ENCODE measurements at regions not wholly inside any gene's neighbourhood (a gene's known extent, or its start where the extent isn't known, plus 50 kb on each side); places are given as distances from the start of the nearest gene placed in this dataset.

GRCh38 chr4:156710365-156711192 is 261.0 kb downstream of the PDGFC start:
- in situ Hi-C loops (cut with MboI; ENCODE audit: low sequenced_read_pairs, unreplicated experiment), result no loop called here
- TF ChIP-seq CTCF (IDR thresholded peaks at IDR 0.05; ENCODE audit: borderline replicate concordance, control extremely low read depth, extremely low read depth, insufficient read depth, missing control alignments), result no peak
- no peak for DNase-seq (ENCODE audit: low spot score)

DNA sequence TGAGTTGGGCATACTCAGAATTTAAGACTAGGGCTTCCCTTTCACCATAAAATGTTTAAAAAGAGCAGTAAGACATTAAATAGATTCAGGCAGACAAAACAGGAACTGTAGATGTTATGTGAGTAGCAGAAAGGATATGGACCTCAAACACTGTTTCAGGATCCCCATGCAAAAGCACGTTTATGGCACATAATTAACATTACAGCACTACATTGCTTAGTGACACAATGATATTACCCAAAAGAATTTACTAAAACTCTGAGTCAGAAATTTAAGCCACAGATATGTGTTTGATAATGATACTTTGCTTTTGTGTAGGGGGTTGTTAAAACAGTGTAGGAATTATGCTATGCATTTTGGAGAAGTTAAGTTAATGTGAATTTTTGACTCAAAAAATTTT is 266.3 kb downstream of the PDGFC start:
- DNase-seq (ENCODE audit: low spot score), result no peak
- TF ChIP-seq CTCF (IDR thresholded peaks at IDR 0.05; ENCODE audit: borderline replicate concordance, control extremely low read depth, extremely low read depth, insufficient read depth, missing control alignments), result no peak
- in situ Hi-C loops (cut with MboI; ENCODE audit: low sequenced_read_pairs, unreplicated experiment), result no loop called here

GRCh38 chr4:156695163-156695562 is 276.4 kb downstream of the PDGFC start:
- no peak for DNase-seq (ENCODE audit: low spot score)
- in situ Hi-C loops (cut with MboI; ENCODE audit: low sequenced_read_pairs, unreplicated experiment), result no loop called here
- TF ChIP-seq CTCF (IDR thresholded peaks at IDR 0.05; ENCODE audit: borderline replicate concordance, control extremely low read depth, extremely low read depth, insufficient read depth, missing control alignments), result no peak

DNA sequence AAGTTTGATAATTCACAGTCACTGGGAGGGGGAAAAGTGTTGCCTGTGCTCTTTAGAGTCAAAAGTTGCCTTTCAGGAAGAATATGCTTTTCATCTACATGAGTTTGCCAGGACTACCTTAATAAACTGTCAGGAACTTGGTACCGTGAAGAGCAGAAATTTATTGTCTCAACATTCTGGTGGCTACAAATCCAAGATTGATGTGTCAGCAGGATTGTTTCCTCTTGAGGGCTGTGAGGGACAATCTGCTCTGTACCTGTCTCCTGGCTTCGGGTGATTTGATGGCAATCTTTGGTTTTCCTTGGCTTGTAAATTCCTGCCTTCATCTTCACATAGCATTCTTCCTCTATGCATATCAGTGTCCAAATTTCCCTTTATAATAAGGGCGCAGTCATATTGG is 277.2 kb downstream of the PDGFC start:
- TF ChIP-seq CTCF (IDR thresholded peaks at IDR 0.05; ENCODE audit: borderline replicate concordance, control extremely low read depth, extremely low read depth, insufficient read depth, missing control alignments), result no peak
- in situ Hi-C loops (cut with MboI; ENCODE audit: low sequenced_read_pairs, unreplicated experiment), result no loop called here
- no peak for DNase-seq (ENCODE audit: low spot score)

- in situ Hi-C loops (cut with MboI; ENCODE audit: low sequenced_read_pairs, unreplicated experiment), result no loop called here
Measured at GRCh38 chr4:156693557-156693956, 278.0 kb downstream of the PDGFC start.

DNA sequence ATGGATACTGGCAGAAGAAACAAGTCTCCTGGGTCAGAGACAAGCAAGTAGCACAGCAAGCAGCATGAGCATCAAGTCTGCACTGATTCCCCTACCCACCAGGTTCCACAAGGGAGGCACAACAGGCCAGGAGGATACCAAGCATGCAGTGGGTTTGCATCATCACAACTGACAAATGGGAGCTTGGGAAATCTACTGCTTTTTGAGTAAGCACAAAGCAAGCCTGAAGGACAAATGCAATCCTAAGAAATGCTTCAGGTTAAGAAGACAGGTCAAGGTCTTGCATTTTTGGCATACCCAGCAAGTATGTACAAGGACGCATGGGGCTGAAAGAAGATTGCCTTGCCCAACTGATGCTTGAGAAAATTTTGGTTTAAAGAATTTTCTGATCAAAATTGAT is 279.6 kb downstream of the PDGFC start:
- TF ChIP-seq CTCF (IDR thresholded peaks at IDR 0.05; ENCODE audit: borderline replicate concordance, control extremely low read depth, extremely low read depth, insufficient read depth, missing control alignments), result no peak
- in situ Hi-C loops (cut with MboI; ENCODE audit: low sequenced_read_pairs, unreplicated experiment), result no loop called here
- DNase-seq (ENCODE audit: low spot score), result no peak

More at GRCh38 chr4:156693557-156693956, 278.0 kb downstream of the PDGFC start:
- no peak for TF ChIP-seq CTCF (IDR thresholded peaks at IDR 0.05; ENCODE audit: borderline replicate concordance, control extremely low read depth, extremely low read depth, insufficient read depth, missing control alignments)
- DNase-seq (ENCODE audit: low spot score), result no peak
